Fibroblast of skin of right biceps (primary cell): ENCODE measurements at regions not wholly inside any gene's neighbourhood (a gene's known extent, or its start where the extent isn't known, plus 50 kb on each side); places are given as distances from the start of the nearest gene placed in this dataset.
"Not testable (repeated sequence)": the region's sequence is repeated elsewhere in the genome, so short reads cannot be mapped to it uniquely, and the experiment has no call there.

Experiments used
- DNase-seq: peaks from one replicate; pipeline ENCODE4 v3.0.0-alpha.2; 2013

DNA sequence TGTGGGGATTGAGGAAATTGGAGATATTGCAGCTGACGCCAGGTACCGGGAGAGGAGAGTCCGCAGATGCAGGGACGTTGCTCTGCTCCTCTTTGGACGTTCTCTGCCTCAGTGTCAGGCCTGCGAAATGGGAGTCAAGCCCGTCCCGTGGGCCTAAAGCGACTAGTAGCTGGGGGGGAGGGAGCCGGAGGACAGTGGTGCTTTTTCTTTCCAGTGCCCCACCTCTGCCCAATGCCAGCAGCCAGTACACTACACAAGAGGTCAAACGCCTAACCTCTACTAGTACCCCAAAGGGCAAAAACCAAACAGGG lies 413.6 kb upstream of the ESRRG start:
- DNase-seq: no peak

DNA sequence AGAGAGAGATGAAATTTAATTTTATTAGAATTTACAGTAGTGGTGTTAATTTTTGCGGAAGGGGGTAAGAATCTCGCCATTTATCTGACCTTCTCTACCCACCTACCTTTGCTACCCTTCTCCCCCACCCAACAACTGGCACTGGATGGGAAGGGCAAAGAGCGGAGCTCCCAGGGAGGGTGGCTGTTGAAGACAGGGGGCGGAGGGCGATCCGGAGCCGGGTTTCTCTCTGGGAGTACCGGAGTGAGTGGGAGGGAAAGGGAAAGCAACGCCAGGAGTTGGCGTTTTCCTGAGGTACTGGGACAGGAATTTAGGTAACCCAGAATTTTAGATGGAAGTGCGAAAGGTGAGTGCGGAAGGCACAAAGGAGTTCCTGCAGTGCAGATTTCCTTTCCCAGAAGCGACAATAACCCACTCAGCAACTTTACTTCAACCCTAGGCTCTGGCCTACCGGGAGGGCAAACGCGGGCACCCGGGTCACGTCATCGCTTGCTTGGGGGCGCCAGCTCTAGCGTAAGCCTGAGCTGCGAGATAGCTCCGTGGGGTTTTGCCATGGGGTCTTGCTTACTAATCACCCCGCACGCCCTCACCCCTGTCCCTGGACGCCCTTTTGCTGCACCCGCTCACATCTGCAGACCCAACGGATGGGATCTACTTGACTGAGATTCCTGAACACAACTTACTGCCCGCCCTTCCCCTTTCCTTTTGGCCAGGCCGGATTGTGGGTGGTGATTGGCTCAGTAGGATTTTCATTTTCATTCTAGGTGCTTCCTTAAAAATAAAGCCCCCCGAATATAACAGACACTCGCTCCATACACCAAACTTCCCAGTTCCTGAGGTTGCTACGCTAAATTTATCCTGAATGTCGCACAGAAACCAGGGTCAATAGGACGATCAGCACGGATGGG lies 413.0 kb upstream of the ESRRG start:
- no peak for DNase-seq

DNA sequence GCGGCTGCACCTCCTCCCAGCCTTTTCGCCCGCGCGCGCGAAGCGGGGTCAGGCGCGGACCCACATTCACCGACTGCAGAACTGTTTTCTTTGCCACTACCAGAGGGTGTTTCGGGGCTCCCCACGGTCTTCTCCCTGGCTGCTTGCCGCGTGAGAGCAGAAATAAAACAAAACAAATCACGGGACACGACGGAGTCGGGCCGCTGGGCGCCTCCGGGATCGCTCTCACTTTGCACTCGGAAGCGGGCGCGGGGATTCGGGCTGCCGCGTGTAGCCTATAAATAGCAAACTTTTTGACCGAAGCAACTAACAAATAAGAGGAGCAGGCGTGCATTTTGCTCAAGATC lies 412.3 kb upstream of the ESRRG start:
- DNase-seq: no peak

DNA sequence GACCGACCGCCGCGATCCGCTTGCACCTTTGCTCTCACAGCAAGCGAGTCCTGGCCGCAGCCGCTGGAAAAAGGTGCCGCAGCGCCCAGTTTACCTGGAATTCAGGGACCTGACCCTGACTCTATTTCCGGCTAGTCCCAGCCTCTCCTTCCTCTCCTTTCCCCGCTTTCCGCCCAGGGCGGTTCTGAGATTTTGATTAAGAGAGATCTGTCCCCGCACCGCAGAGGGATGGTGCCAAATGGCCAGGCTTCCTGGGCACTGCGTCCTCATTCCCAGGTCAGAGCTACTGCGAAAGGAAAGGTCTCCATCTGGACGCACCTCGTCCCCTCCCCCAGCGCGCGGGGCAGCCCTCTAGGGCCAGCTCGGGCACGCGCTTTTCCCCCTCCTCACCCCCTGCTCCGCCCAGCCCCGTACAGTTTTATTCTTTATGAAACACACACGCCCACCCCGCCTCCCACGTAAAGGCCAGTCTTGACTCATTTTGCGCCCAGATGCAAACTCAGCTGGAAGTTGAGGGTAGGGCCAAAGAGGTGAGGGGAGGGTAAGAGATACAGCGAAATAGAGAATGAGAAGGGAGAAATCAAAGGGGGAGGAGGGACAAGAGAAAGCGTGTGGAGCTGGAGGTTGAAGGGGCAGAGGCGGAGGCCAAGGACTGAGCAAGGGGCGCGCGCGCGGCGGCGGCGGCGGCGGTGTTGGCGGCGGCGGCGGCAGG lies 411.8 kb upstream of the ESRRG start:
- DNase-seq: no peak

DNA sequence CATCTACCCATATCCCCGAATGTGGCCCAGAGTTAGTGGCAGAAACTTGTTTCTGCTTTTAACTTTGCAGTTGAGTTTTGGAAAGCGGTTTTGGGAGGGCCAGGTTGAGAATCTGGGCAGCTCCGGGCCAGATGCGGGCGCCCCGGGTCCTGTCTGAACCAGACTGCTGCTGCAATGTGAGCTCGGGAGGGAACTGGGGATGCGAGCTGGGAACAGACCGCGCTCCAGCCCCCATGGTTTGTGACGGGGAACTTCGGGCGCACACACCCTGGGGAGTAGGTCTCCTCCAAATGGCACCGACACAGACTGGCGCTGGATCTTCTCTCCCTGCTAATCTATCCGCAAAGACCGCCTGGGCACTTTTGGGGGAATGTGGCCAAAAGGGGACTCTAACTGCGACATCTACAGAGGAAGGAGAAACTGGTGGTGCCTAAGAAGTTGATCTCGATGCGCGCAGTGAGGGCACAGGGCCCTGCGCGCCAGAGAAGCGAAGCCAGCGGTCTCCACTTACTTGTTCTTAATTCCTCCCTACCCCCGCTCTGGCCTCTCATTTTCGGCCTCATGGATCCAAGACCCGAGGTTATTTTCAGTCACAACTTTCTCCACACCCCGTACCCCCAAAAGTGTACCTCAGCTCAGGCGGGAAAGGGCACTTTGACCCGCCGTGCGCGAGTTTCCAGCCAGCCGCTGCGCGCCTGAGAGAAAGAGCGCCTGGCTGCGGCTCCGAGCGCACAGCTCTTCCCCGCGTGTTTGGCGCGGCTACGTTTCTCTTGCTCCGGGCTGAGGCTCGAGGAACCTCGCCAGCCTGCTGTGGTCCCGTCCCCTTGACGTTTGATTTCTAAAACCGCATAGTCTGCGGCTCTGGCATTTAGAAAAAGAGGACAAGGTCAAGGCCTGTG lies 411.0 kb upstream of the ESRRG start:
- DNase-seq: peak; percentile 14

DNA sequence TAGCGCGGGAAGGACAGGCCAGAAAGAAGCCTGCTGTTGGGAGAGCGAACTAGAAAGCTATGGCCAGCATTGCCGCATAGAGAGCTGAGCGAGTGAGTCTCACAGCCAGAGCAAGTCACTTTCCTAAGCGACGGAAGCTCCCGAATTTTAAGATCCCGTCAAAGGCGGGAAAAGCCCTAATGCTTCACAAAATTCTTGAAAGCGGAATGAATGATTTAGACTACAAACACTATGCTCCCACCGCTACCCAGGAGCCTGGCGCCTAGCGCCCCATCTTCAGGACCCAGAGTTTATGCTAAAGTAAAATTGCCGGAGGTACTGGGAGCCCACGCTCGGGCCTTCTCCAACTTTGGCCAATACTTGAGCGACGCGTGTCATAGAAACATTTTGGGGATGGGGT lies 409.9 kb upstream of the ESRRG start:
- DNase-seq: no peak

DNA sequence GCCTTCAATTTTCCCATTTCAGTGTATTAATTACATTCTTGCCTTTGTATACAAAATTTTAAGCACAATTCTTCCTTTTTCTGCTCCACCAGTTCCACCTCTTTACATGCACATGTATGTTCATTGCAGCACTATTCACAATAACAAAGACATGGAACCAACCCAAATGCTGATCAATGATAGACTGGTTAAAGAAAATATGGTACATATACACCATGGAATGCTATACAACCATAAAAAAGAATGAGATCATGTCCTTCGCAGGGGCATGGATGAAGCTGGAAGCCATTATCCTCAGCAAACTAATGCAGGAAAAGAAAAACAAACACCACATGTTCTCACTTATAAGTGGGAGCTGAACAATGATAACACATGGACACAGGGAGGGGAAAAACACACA lies 400.1 kb upstream of the ESRRG start:
- not testable (repeated sequence) for DNase-seq

DNA sequence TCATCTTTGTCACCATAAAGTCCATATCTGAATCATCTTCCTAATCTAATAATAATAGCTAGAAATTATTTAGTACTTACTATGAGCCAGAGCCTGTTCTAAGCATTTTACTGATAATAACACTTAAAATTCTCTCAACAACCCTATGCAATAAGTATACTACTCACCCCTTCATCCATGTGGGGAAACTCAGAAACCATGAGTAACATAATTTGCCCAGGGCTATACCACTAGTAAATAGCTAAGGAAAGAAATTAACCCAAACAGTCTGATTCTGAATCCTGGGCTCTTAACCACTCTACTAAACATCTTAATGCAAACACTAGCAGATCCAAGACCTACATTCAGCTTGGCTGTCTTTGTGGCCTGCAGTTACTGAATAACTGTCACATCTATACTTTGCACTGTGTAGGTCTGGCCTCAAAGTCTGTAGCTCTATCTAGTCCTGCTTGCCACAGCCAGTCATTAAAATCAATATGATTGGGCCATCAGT lies 394.8 kb upstream of the ESRRG start:
- no peak for DNase-seq

DNA sequence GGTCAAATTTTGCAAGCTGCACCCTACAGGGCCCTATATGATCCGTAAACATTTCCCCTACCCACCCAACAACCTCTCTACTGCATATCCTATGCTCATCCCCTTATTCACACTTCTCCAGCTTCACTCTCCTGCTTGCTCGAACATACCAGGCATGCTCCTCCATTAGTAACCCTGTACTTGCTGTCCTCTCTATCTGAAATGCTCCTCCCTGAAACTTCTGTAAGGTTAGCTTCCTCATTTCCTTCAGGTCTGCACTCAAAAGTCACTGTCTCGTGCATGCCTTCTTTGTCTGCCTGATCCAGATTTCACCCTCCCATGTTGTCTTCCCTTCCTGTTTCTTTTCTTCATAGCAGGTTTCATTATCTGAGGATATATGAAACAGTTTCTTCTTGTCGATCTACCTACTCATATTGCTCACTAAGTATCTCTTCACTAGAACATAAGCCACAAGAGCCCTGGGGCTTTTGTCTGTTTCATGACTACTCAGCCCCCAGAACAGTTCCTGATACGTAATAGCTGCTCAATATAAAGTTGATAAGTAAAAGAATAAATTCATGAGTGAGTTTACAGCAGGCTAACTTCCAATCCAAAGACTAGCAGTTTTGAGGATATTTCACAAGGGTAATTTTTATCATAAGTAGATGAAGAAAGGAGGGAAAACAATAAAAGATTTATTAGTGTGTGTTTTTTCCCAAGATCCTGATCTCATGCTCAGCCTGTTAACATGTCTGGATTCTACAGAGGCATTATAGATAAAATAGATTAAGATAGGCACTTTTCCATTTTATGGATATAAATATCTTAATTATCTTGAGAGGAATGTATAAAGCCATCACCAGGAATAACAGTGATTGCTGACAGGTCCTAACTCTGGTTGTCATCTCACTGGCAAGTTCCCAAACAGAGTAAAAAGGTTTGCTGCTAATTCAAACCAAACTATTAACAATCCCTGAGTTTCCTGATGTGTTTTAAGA lies 392.5 kb upstream of the ESRRG start:
- DNase-seq: no peak

DNA sequence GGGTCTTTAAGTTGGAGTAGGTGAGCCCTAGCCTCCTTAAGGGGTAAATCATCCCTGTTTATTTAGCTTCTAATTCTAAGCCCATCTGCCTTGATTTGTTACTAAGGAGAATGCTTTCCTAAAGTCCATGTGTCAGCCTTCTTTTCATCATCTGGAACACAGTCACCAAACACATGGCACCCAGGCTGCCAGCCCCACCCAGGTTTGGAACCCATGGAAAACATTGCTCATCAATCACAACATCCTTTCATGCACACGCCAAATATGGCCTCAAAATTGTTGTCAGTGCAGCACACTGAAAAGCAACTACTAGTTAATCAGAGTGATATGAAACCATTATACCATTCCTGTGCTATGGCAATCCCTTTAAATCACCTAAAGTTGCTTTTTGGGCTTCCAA lies 386.7 kb upstream of the ESRRG start:
- DNase-seq: no peak

DNA sequence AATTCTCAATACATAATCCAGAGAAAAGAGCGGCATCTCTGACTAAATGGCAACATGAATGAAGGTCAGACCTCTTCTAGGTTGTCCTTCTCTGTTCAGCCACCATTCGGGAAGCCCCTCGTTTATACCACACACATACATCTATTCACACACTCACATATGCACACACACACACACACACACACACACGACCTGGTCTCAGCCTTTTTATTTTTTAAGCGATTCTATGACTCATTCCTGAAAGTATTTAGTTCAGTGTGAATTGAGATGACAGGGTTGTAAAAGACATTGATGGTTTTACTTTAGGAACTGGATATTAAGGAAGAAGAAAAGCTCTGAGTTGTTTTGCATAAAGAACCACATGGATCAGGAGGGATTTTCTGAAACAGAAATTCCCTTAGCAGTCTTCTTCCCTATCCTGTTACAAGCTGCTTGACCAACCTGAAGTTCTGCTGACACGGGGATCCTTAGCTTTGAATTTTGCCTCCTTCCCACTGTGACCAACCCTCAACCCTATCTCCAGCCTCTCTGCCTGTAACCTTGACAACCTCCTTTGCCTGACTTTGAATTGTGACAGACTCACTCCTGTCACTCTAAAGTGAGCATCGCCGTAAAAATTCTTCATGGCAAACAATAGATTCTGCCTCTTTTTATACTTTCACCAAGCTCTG lies 383.1 kb upstream of the ESRRG start:
- DNase-seq: peak; percentile 10

DNA sequence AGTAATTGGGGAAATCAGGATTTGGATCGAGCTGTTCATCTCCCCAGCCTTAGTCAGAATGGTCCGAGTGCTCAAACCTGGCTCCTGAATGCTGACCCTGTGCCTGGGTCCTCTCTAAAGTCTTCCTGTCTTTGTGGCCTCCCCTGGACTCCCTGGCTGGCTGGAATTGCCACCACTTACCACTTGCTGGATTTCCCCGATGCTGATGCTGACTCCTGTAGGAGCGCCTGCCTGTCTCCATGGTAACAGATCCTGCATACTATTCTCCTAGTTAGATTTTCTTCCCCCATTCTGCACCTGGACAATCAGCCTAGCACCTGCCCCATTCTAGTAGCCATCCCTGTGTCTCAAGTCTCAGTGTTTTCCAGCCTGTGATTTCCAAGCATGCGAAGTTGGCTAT lies 382.2 kb upstream of the ESRRG start:
- no peak for DNase-seq

DNA sequence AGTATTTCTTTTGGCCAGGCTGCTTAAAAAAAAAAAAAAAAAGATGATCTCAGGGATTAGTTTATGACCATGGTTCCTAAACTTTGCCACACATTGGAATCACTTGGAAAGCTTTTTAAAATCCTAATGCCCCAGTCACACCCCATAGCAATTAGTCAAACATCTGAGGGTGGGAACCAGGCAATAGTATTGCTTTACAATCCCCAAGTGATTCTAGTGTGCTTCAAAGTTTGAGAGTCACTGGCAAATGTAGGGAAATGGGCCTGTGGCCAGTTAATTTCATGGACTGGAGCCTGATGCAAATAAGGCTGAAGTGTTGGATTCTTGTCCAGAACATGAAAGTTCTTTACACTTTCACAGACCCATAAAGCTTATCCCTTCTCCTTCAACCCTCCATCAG lies 374.6 kb upstream of the ESRRG start:
- no peak for DNase-seq

DNA sequence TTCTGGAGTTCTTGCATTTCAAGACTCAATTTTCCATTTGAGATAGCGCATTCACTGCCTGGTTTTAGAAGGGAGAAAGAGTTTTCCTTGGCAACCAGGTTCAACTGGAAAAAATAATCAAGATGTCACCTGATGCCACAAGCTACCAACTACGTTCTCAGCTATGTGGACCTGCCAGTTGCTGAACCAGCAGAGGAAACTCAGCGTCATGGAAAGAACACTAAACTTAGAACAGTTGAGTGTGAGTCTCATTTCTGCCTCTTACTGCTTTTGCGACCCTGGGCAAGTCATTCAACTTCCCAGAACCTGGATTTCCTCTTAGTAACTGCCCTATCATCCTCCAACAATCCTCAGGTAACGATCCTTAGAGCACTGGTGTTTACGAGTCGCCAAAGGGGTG lies 373.0 kb upstream of the ESRRG start:
- no peak for DNase-seq

DNA sequence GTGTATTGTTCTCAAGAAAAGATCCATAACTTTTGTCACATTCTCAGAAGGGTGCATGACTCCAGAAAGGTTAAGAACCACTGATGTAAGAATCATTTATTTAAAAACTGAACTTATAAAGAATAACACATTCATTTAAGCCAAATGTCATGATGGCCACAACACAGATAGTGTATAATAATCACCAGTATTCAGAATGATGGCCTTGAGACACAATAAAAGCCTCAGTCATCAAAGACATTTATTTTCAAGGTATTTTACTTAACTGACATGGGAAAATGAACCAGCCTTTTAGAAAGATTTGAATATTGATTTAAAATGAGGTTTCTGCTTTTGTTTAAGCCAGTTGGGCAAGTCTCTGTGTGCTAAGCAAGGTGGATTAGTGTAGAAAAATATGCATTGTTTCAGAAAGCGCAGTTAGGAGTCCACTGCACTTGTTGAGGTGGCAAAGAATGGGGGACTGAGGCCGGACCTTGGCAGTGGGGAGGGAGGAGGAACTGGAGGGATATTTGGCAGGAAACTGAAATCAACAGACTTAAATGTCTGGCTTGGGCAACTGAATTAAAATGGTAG lies 371.9 kb upstream of the ESRRG start:
- DNase-seq: no peak

DNA sequence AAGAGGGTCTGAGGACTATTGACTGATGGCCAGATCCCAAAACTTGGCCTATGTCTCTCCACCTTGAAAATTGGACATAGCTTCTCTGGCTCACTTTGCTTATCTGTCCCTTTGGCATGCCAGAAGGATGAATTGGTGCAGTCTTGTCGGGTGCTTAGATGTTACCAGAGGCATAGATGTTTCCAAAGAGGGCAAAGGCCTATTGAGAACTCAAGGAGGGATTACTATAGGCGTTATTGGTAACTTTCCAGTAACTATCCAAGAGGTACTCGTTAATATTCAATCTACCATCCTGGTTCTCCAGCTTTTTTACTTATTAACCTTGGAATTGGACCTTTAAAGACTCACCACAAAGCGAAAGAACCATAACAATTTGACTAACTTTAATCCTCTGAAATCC lies 368.3 kb upstream of the ESRRG start:
- DNase-seq: no peak

DNA sequence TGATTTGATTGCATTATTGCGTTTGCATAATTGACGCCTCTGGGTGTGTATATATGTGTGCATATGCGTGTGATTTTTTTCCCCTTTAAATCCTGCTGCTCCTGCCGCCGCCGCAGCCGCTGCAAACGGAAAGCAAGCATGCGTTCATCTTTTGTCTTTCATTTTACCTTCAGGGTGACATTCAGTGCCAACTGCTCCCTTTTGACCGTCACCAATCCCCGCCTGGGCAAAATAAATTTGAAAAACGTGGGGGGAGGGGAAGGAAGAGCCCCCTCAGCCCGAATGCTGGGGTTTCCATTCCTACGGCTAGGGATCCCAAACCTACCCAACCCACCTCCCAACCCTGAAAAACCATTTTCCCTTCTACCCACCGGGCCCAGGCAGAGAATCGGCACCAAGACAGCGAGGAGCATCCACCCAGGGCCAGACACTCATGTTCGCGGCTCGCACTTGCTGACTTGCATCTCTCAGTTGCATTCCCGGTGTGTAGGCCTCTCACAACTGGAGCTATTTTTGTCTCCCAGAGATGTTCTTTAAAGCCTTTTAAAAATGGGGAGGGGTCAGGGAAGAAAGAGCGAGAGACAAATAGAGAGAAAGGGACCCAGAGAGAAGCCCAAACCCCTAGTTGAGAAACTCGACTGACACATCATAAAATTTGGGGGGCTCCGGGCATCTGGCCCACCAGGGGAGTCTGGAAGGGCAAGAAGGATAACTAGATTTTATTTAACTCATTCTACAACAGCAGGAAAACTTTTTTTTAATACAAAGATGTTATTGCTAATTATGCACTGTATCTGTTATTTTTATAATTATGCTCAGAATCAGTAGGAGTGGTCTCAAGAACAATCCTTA lies 367.1 kb upstream of the ESRRG start:
- DNase-seq: no peak

DNA sequence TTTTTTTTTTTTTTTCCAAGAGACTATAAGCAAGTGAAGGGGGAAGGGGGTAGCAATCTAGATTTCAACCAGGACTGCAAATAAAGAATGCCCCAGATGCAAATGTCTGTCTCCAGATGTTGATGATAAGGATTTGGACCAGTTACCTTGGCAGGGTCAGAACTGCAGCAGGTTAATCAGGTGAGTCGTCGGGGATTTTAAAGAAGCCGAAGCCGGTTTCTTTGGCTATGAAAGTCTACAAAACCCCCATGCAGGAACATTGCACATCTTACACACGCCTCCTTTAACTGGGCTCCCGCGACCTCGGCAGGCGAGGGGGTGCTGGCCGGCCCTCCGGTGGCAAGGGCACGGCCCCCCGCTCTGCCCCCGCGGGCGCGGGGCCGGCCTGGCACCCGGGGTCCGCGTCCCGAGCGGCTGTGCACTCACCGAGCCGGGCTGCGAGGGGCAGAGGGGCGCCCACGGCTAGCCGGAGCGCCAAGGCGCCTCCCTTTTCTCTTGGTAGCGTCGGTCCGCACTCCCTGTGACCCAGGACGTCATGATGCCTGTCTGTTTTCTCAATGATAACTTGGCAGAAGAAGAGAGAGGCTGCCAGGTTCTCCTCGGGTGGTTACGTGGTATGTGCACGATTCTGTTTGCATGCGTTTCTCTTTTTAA lies 366.3 kb upstream of the ESRRG start:
- peak; percentile 48 for DNase-seq

DNA sequence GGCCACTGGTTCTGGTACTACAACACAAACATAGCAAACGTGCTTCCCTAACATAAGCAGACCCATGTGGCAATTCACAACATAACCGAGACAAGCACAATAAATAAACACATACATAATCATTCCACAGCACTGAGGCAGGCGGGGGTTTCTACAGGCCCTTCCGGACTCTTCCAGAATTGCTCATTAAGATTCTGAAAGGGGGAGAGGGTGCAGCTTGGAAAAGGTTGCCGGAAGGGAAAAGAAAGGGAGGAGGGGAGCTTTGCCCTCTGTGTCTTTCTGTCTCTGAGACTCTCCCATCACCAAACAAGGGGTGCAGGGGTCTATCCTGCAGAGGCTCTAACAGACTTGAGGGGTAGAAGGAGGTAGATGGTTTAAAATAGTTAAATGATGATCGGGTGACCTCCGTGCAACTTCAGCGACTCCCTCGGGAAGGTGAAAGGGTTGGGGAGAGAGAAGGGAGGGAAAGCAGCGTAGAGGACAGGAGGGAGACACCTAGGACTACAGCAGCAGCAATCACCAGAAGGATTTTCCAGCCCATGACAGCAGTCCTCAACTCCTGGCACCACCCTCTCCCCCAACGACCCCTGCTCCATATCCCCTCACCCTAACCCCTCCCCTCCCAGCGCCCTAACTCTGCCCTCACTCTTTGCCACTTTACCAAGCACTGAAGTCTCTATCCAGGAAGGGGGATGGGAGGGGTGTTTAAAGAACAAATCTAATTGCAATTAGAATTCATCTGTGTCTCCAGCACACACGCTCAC lies 365.5 kb upstream of the ESRRG start:
- peak; percentile 4 for DNase-seq
